Left cardiac atrium (tissue), 4 donors: ENCODE measurements at regions not wholly inside any gene's neighbourhood (a gene's known extent, or its start where the extent isn't known, plus 50 kb on each side); places are given as distances from the start of the nearest gene placed in this dataset.

Experiments
- ATAC-seq, 2 donors: fragments of 200-7000 bp; cut with Tn5 transposase; one replicate each; pipeline ENCODE4 v1.9.1; 2020; ENCODE audit warnings: mild to moderate bottlenecking in 2 of 2, moderate library complexity in 2 of 2
- DNase-seq: peaks from one replicate; pipeline ENCODE4 v3.0.0-alpha.2; 2020
- intact Hi-C, 2 donors: fragments of 100-400 bp; cut with DNase I; formaldehyde crosslinking; loops; one replicate each; pipeline versions ENCODE4 v1.14.1 to v1.15.1; 2022 to 2023
- donor health status: DM: no; HTN: yes; CAD: no.
- donor health status: DM: no; HTN: yes; CAD: no; lungs with severe emphysema.
- donor health status: DM: yes; HTN: yes; CAD: no.
- donor health status: Dilated cardiomyopathy.

DNA sequence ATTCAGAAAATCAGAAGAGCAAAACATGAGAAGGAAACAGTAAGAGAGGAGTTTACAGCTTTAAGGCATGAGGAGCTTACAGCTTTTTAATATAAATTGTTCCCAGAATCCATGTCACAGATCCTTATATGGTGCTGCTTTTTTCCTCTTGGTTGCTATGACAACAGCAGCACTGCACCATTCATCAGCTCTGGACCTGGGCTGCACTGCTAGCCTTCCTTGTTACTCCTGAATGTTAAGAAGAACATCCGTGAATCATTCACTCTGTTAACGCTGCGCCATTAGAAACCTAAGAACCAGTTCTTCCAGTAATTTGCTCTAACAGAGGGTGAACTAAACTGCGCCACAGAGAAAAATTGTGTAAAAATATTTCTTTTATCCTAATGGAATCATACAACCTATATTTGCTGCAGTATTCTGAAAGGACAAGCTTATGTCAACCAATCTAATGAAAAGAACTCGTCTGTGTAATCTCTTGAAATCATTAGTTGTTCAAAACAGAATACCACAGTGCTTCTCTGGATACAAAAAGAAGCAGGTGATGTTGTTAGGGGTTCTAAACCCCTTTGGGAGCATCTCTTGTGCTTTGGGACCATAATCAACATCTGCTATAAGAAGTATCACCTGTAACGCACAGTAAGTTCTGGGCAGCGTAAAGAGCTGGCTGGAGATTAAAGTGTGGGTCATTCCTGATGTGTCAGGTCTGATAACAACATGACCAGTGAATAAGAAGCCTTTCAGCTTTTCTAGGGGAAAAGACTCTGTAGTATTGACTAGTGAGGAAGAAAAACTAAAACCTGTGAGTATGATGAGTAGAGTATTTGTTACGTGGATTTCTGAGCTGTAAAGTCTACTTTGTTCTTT lies 151.2 kb downstream of the TANC2 start:
- ATAC-seq (no peak), DNase-seq (no peak)

GRCh38 chr17:63120406-63120805 lies 154.4 kb downstream of the TANC2 start:
- DNase-seq (no peak), ATAC-seq (no peak)
- intact Hi-C loops = no loop called here

More for the DNA sequence above, 151.2 kb downstream of the TANC2 start:
- intact Hi-C loops = no loop called here

DNA sequence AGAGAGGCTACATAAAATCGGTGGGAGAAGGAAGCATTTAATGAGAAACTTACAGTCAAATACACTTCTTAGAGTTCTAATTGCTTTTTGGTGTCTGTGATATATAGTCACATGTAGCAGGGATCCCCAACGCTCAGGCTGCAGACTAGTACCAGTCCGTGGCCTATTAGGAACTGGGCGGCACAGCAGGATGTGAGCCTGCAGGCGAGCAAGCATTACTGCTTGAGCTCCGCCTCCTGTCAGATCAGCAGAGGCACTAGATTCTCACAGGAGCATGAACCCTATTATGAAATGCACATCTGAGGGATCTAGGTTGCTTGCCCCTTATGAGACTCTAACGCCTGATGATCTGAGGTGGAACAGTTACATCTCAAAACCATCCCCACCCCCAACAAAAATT lies 158.5 kb downstream of the TANC2 start:
- ATAC-seq (no peak), DNase-seq (no peak)
- intact Hi-C loops = no loop called here

DNA sequence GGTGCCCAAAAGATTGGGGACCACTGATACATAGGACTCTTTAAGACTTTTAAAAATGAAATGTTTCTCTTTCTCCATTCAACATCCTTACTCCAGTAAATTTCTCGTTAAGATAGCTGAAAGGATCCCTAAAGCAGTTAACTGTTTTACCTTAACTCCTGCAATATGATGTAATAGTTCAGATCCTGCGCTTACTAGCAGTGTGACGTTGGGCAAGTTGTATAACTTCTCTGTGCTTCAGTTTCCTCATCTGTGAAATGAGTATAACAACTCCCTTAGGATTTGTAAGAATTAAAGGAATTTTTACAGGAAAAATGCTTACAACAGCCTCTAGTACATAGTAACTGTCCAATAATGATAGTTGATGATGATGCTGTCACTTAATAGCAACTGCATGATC lies 158.9 kb downstream of the TANC2 start:
- DNase-seq (no peak), ATAC-seq (no peak)
- intact Hi-C loops = no loop called here

DNA sequence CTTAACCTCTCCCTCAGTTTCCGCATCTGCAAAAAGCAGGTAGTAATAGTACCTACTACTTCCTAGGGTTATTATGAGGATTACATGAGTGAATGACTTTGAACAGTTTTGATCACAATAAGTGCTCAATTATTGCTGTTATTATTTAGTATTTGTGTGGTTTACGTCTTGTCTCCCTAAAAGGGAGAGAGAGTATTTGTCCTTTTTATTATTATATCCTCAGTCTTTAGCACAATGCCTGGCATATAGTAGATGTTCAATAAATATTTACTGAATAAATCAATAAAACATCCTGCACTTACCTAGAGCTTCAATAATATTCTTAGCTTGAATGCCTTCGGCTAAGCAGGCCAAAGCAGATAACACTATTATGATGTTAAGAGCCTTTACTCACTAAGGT lies 160.0 kb downstream of the TANC2 start:
- intact Hi-C loops = no loop called here
- ATAC-seq (no peak), DNase-seq (no peak)

- DNase-seq (no peak), ATAC-seq (no peak)
- intact Hi-C loops = no loop called here
Observed at GRCh38 chr17:63126607-63127006, 160.6 kb downstream of the TANC2 start.

- intact Hi-C loops = no loop called here
- ATAC-seq (no peak), DNase-seq (no peak)
Observed at GRCh38 chr17:63132459-63132911, 166.4 kb downstream of the TANC2 start.

DNA sequence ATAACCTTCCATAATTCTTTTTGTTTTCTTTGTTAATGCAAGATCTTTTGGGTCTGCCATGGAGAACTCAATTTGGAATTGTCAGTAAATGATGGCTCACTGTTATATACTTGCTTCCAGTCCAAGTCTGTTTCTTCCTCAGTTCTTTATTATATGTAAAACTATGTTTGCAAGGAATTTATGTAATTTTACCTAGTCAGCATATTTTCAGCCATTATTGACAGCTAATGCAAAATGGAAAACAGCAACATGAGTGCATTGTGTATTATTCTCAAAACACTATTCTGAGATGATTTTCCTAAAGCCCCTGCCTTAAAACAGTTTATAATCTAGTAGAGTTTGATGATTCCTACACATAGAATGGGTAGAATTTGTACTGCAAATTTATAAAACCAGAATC lies 167.5 kb downstream of the TANC2 start:
- intact Hi-C loops = no loop called here
- no peak for ATAC-seq
- no peak for DNase-seq

- intact Hi-C loops = no loop called here
- DNase-seq = no peak
- ATAC-seq = no peak
Observed at GRCh38 chr17:63134867-63135266, 168.8 kb downstream of the TANC2 start.

DNA sequence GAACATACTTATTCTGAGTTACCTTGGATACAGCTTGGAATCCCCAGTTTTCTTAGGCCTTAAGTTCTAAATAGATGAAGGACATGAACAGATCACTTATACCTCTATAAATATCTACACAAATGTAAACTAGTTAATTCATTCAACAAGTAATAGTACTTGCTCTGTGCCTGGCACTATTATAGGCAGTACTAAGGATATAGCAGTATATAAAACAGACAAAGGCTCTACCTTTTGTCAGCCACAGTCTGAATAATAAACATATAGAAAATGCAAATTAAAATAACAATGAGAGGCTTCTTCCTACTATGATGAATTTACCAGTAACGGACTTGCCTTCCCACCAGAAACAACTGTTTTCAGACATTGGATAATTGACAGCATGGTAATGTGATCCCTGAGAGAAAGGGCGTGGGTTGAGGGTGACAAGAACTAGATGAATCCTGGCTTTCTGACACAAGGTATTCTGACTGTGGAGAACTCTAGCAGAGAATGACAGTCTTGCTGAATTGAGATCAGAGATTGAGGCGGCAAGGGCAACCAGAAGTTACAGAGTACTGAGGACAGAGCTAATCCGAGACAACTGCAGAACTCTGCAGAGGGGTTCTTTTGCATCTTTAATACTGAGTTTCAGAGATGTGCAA lies 170.5 kb downstream of the TANC2 start:
- no peak for DNase-seq
- ATAC-seq = no peak
- intact Hi-C loops = no loop called here

DNA sequence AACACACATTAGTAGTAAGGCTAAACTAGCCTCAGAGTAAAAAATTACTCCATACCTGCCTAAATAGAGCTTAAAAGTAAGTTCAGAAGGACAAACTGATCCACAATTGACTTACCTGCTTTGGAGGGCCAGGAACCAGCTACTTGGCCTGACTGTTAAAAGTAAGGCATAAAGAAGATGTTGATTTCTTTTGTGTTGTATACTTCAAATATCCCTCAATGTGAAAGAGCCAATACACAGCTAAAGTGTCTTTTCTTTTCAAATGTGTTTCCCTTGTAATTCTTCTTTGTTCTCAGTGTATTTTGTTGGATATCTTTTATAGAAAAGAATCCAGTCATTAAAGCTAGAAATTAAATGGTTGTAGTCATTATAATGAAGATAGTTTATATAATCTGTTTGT lies 171.1 kb downstream of the TANC2 start:
- intact Hi-C loops = no loop called here
- DNase-seq = no peak
- ATAC-seq = no peak

- no peak for ATAC-seq
- DNase-seq = no peak
- intact Hi-C loops = no loop called here
Observed at GRCh38 chr17:63138713-63139112, 172.7 kb downstream of the TANC2 start.

DNA sequence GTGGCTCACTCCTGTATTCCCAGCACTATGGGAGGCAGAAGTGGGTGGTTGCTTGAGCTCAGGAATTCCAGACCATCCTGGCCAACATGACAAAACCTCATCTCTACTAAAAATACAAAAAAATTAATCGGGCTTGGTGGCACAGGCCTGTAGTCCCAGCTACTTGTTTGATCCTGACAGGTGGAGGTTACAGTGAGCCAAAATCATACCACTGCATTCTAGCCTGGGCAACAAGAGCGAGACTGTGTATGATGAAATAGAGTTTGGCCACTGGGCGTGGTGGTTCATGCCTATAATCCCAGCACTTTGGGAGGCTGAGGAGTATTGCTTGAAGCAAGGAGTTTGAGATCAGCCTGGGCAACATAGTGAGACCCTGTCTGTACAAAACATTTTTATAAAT lies 173.3 kb downstream of the TANC2 start:
- DNase-seq = no peak
- intact Hi-C loops = no loop called here
- ATAC-seq = no peak

GRCh38 chr17:63140255-63140654 lies 174.2 kb downstream of the TANC2 start:
- intact Hi-C loops = no loop called here
- DNase-seq = no peak

GRCh38 chr17:63142836-63143235 lies 176.8 kb downstream of the TANC2 start:
- no peak for ATAC-seq
- no peak for DNase-seq
- intact Hi-C loops = no loop called here

More at GRCh38 chr17:63140255-63140654, 174.2 kb downstream of the TANC2 start:
- peak in 1 of 2 donors; percentile 41 for ATAC-seq

DNA sequence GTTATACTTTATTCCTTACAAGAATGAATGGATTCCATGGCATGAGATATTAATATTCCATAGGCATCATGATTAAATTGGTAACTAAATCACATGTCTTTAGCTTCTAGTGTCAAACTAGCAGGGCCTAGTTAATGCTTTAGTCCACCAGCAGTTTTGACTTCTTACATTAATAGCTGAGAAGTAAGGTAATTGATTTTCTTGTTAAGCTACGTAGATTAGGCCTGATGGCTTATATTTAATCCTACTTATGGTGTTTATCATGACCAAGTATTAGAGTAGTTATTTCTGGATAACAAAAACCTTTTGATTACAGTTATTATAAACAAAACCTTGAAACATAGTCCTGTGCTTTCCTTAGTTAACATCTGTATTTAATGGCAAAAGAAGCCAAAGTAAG lies 184.5 kb downstream of the TANC2 start:
- intact Hi-C loops = no loop called here
- DNase-seq = no peak
- no peak for ATAC-seq

DNA sequence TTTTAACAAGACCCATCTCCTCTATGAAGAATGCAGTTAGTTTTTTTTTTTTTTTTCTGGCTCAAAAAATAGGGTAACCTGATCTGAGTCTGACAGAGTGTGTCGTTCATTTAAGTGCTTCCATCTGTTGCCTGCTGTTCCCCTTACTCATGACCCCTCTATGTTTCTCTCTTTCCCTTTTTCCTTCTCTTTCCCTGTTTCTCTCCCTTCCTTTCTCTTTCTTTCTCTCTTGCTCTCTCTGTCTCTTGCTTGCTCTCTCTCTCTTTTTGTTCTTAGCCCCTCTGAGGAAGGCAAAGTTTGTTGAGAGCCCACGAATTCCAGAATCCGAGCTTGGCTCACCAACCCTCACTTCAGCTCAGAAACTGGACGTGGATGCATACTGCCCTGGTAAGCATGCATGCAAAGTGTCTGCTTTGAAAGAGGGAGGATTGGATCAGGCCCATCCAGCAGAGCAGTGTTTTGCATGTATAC lies 185.0 kb downstream of the TANC2 start:
- ATAC-seq (peak in 1 of 2 donors; percentile 53), DNase-seq (no peak)
- intact Hi-C loops = no loop called here

- DNase-seq = no peak
- intact Hi-C loops = no loop called here
- no peak for ATAC-seq
Observed at GRCh38 chr17:63151941-63152523, 186.0 kb downstream of the TANC2 start.

DNA sequence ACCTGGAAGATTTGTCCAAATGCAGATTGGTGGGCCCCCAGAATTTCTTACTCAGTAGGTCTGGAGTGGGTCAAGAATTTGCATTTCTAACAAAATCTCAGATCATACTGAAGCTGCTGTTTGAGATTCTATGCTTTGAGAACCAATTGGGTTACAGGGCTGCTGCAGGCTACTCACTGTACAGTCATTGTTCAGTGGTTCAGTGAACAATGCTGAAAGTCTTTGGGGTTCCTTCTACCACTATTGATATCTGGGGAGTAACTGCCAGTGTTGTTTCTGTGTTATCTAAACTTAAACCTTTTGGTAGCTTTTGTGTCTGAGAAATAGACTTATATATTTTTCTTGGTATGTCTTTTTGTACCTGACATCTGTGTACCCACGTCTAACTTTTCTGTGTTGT lies 187.5 kb downstream of the TANC2 start:
- ATAC-seq (no peak), DNase-seq (no peak)
- intact Hi-C loops = no loop called here

- DNase-seq (no peak), ATAC-seq (no peak)
- intact Hi-C loops = no loop called here
Observed at GRCh38 chr17:63154586-63155244, 188.7 kb downstream of the TANC2 start.
